A549 (cell line): ENCODE measurements at regions not wholly inside any gene's neighbourhood (a gene's known extent, or its start where the extent isn't known, plus 50 kb on each side); places are given as distances from the start of the nearest gene placed in this dataset.

Source experiments
- CBX2 ChIP-seq: fragments of 200-600 bp; sonication (generic); IDR thresholded peaks from 2 replicates; pipeline ENCODE4 v1.6.1; 2016; ENCODE audit warnings: low read depth, mild to moderate bottlenecking, borderline replicate concordance
- CHD4 ChIP-seq: fragments of 200-600 bp; sonication (generic); IDR thresholded peaks from 2 replicates; pipeline ENCODE4 v1.6.1; 2016; ENCODE audit warnings: antibody characterized with exemption, mild to moderate bottlenecking, borderline replicate concordance
- EP300 ChIP-seq, 2 experiments: fragments of >200 bp; sonication (Bioruptor Twin); formaldehyde crosslinking; IDR thresholded peaks; 2 replicates in 1 of 2; 3 replicates in 1 of 2; pipeline ENCODE4 v1.6.1; 2016 to 2017
- FOSB ChIP-seq: fragments of 250-450 bp; sonication (Bioruptor Pico); IDR thresholded peaks from 2 replicates; pipeline ENCODE4 v1.5.0; 2020; ENCODE audit warnings: mild to moderate bottlenecking, moderate library complexity
- HDAC2 ChIP-seq: fragments of 200-600 bp; sonication (generic); IDR thresholded peaks from 2 replicates; pipeline ENCODE4 v1.6.1; 2016
- HOXA7 ChIP-seq: fragments of 250-450 bp; sonication (Bioruptor Pico); IDR thresholded peaks from 2 replicates; pipeline ENCODE4 v1.5.0; 2020; ENCODE audit warnings: mild to moderate bottlenecking, moderate library complexity
- JUN ChIP-seq, 2 experiments: fragments of >200 bp; sonication (Bioruptor Twin); formaldehyde crosslinking; IDR thresholded peaks; 2 replicates in 1 of 2; 3 replicates in 1 of 2; pipeline ENCODE4 v1.6.1; 2016 to 2017
- NR3C1 ChIP-seq: fragments of >200 bp; sonication (Bioruptor Twin); formaldehyde crosslinking; IDR thresholded peaks from 3 replicates; pipeline ENCODE4 v1.6.1; 2017
- POLR2A ChIP-seq: IDR thresholded peaks from 2 replicates; pipeline ENCODE4 v1.6.1; 2012; ENCODE audit warnings: mild to moderate bottlenecking, low read length
- RFX5 ChIP-seq: fragments of 450-650 bp; IDR thresholded peaks from 2 replicates; pipeline ENCODE4 v1.7.1; 2014; ENCODE audit warnings: antibody characterized with exemption, mild to moderate bottlenecking, moderate library complexity
- ZC3H11A ChIP-seq: fragments of 450-650 bp; IDR thresholded peaks from 2 replicates; pipeline ENCODE4 v1.6.1; 2014; ENCODE audit warnings: antibody characterized with exemption, mild to moderate bottlenecking
- TF ChIP-seq, protein P1 (sequence below): fragments of >200 bp; sonication (Bioruptor Twin); formaldehyde crosslinking; IDR thresholded peaks from 3 replicates; pipeline ENCODE4 v1.5.1; 2016
- TF ChIP-seq, protein P2 (sequence below): fragments of 250-450 bp; sonication (Bioruptor Pico); IDR thresholded peaks from 2 replicates; pipeline ENCODE4 v1.5.0; 2021; ENCODE audit warnings: mild to moderate bottlenecking, moderate library complexity, borderline replicate concordance
- TF ChIP-seq, protein P3 (sequence below): fragments of 150-350 bp; IDR thresholded peaks from 2 replicates; pipeline ENCODE4 v1.6.1; 2014; ENCODE audit warnings: low read depth, mild to moderate bottlenecking, low read length

DNA sequence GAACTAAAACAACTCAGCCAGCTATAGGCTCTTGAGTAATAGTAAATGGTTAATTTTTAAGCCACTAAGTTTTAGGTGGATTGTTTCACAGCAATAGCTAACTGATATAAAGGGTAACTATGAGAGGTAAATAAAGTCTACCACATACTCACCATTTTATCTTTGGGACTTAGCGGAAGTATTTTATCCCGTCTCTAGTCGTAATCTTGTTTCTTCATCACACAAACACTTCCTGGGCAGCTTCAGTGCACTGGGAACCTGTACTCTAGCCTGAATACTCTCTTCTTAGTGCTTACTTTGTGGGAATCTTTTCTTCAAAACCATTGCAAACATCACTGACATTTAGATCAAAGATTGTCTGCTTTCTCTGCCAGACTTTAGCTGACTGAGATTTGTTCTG is 360.5 kb downstream of the EPHA4 start:
- no peak for TF ChIP-seq HOXA7 (CRISPR knock-in tag)
- TF ChIP-seq, protein P1, sequence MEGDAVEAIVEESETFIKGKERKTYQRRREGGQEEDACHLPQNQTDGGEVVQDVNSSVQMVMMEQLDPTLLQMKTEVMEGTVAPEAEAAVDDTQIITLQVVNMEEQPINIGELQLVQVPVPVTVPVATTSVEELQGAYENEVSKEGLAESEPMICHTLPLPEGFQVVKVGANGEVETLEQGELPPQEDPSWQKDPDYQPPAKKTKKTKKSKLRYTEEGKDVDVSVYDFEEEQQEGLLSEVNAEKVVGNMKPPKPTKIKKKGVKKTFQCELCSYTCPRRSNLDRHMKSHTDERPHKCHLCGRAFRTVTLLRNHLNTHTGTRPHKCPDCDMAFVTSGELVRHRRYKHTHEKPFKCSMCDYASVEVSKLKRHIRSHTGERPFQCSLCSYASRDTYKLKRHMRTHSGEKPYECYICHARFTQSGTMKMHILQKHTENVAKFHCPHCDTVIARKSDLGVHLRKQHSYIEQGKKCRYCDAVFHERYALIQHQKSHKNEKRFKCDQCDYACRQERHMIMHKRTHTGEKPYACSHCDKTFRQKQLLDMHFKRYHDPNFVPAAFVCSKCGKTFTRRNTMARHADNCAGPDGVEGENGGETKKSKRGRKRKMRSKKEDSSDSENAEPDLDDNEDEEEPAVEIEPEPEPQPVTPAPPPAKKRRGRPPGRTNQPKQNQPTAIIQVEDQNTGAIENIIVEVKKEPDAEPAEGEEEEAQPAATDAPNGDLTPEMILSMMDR: no peak
- no peak for TF ChIP-seq ZC3H11A
- no peak for TF ChIP-seq EP300 (IDR thresholded peaks at IDR 0.05)
- TF ChIP-seq POLR2A: no peak
- TF ChIP-seq HDAC2: no peak
- no peak for TF ChIP-seq CHD4
- TF ChIP-seq, protein P2, sequence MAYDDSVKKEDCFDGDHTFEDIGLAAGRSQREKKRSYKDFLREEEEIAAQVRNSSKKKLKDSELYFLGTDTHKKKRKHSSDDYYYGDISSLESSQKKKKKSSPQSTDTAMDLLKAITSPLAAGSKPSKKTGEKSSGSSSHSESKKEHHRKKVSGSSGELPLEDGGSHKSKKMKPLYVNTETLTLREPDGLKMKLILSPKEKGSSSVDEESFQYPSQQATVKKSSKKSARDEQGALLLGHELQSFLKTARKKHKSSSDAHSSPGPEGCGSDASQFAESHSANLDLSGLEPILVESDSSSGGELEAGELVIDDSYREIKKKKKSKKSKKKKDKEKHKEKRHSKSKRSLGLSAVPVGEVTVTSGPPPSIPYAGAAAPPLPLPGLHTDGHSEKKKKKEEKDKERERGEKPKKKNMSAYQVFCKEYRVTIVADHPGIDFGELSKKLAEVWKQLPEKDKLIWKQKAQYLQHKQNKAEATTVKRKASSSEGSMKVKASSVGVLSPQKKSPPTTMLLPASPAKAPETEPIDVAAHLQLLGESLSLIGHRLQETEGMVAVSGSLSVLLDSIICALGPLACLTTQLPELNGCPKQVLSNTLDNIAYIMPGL (CRISPR knock-in tag): no peak
- TF ChIP-seq FOSB: no peak
- TF ChIP-seq JUN (IDR thresholded peaks at IDR 0.05): no peak
- TF ChIP-seq CBX2: no peak
- TF ChIP-seq, protein P3, sequence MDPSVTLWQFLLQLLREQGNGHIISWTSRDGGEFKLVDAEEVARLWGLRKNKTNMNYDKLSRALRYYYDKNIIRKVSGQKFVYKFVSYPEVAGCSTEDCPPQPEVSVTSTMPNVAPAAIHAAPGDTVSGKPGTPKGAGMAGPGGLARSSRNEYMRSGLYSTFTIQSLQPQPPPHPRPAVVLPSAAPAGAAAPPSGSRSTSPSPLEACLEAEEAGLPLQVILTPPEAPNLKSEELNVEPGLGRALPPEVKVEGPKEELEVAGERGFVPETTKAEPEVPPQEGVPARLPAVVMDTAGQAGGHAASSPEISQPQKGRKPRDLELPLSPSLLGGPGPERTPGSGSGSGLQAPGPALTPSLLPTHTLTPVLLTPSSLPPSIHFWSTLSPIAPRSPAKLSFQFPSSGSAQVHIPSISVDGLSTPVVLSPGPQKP: no peak
- TF ChIP-seq NR3C1: no peak
- TF ChIP-seq RFX5: no peak
